ENCODE measurements at regions not wholly inside any gene's neighbourhood (a gene's known extent, or its start where the extent isn't known, plus 50 kb on each side); places are given as distances from the start of the nearest gene placed in this dataset.

GRCh38 chr4:84179409-84179808 is 319.7 kb downstream of the NKX6-1 start:
- intact Hi-C loops (cut with micrococcal nuclease), result no loop called here
- ATAC-seq (no peak), DNase-seq (no peak)
- Mint-ChIP-seq H3K27me3 (ENCODE audit: low read depth in 2 of 2) (no peaks in the 10 kb centered on the region), H3K36me3 (no peaks in the 10 kb centered on the region), H3K9me3 (peaks cover 4 to 8% of the 10 kb centered on the region in 2 donors), H3K27ac (no peak overlapping the region), H3K4me1 (no peaks in the 10 kb centered on the region), H3K4me3 (no peak overlapping the region)
- Histone ChIP-seq H3K9me3 (ENCODE audit: control insufficient read depth, insufficient read depth, low read length) (no peaks in the 10 kb centered on the region), H3K36me3 (ENCODE audit: control insufficient read depth, insufficient read depth, low read length) (no peaks in the 10 kb centered on the region), H3K27me3 (ENCODE audit: control insufficient read depth, insufficient read depth, low read length) (no peaks in the 10 kb centered on the region), H3K27ac (ENCODE audit: low read length) (no peak overlapping the region), H3K4me1 (ENCODE audit: control insufficient read depth, insufficient read depth, low read length) (no peaks in the 10 kb centered on the region), H3K4me3 (ENCODE audit: low read length) (no peak overlapping the region)
- TF ChIP-seq CTCF (IDR thresholded peaks at IDR 0.05), result no peak
- 80% methylated on average over 1 of the region's 2 CpGs for WGBS (ENCODE audit: insufficient coverage)

GRCh38 chr4:84177831-84178542 is 321.1 kb downstream of the NKX6-1 start:
- intact Hi-C loops (cut with micrococcal nuclease), result no loop called here
- 77% methylated on average over 5 of the region's 5 CpGs for WGBS (ENCODE audit: insufficient coverage)
- Histone ChIP-seq H3K27ac (ENCODE audit: low read length) (no peak overlapping the region), H3K4me3 (ENCODE audit: low read length) (no peak overlapping the region), H3K4me1 (ENCODE audit: control insufficient read depth, insufficient read depth, low read length) (no peaks in the 10 kb centered on the region), H3K9me3 (ENCODE audit: control insufficient read depth, insufficient read depth, low read length) (no peaks in the 10 kb centered on the region), H3K36me3 (ENCODE audit: control insufficient read depth, insufficient read depth, low read length) (no peaks in the 10 kb centered on the region), H3K27me3 (ENCODE audit: control insufficient read depth, insufficient read depth, low read length) (no peaks in the 10 kb centered on the region)
- Mint-ChIP-seq H3K36me3 (no peaks in the 10 kb centered on the region), H3K27me3 (ENCODE audit: low read depth in 2 of 2) (no peaks in the 10 kb centered on the region), H3K27ac (no peak overlapping the region), H3K9me3 (peaks cover 4 to 6% of the 10 kb centered on the region in 2 donors), H3K4me1 (no peaks in the 10 kb centered on the region), H3K4me3 (no peak overlapping the region)
- TF ChIP-seq CTCF (IDR thresholded peaks at IDR 0.05), result no peak
- ATAC-seq, result no peak
- no peak for DNase-seq

- no peak for TF ChIP-seq CTCF (IDR thresholded peaks at IDR 0.05)
- no peaks in the 10 kb centered on the region for H3K4me1 Mint-ChIP-seq
- no peaks in the 10 kb centered on the region for H3K36me3 ChIP-seq (ENCODE audit: control insufficient read depth, insufficient read depth, low read length)
- H3K4me1 ChIP-seq (ENCODE audit: control insufficient read depth, insufficient read depth, low read length), result no peaks in the 10 kb centered on the region
- H3K27me3 Mint-ChIP-seq (ENCODE audit: low read depth in 2 of 2), result no peaks in the 10 kb centered on the region
- no peaks in the 10 kb centered on the region for H3K36me3 Mint-ChIP-seq
- peaks cover 4 to 6% of the 10 kb centered on the region in 2 donors for H3K9me3 Mint-ChIP-seq
- no peak overlapping the region for H3K4me3 Mint-ChIP-seq
- H3K27me3 ChIP-seq (ENCODE audit: control insufficient read depth, insufficient read depth, low read length), result no peaks in the 10 kb centered on the region
- H3K9me3 ChIP-seq (ENCODE audit: control insufficient read depth, insufficient read depth, low read length), result no peaks in the 10 kb centered on the region
- WGBS (ENCODE audit: insufficient coverage), result 80% methylated on average over 1 of the region's 1 CpG
- no peak overlapping the region for H3K27ac Mint-ChIP-seq
- no peak for ATAC-seq
- intact Hi-C loops (cut with micrococcal nuclease), result no loop called here
- H3K4me3 ChIP-seq (ENCODE audit: low read length), result no peak overlapping the region
- H3K27ac ChIP-seq (ENCODE audit: low read length), result no peak overlapping the region
- DNase-seq, result no peak
These were observed 323.1 kb downstream of the NKX6-1 start for GRCh38 chr4:84176016-84176415.

GRCh38 chr4:84171871-84172270 is 327.2 kb downstream of the NKX6-1 start:
- intact Hi-C loops (cut with micrococcal nuclease), result no loop called here
- Histone ChIP-seq H3K36me3 (ENCODE audit: control insufficient read depth, insufficient read depth, low read length) (no peaks in the 10 kb centered on the region), H3K4me1 (ENCODE audit: control insufficient read depth, insufficient read depth, low read length) (no peaks in the 10 kb centered on the region), H3K4me3 (ENCODE audit: low read length) (no peak overlapping the region), H3K27ac (ENCODE audit: low read length) (no peak overlapping the region), H3K9me3 (ENCODE audit: control insufficient read depth, insufficient read depth, low read length) (no peaks in the 10 kb centered on the region), H3K27me3 (ENCODE audit: control insufficient read depth, insufficient read depth, low read length) (no peaks in the 10 kb centered on the region)
- ATAC-seq (no peak), DNase-seq (no peak)
- 78% methylated on average over 1 of the region's 1 CpG for WGBS (ENCODE audit: insufficient coverage)
- Mint-ChIP-seq H3K4me3 (no peak overlapping the region), H3K9me3 (peaks cover 3 to 5% of the 10 kb centered on the region in 2 donors), H3K4me1 (no peaks in the 10 kb centered on the region), H3K36me3 (no peaks in the 10 kb centered on the region), H3K27me3 (ENCODE audit: low read depth in 2 of 2) (no peaks in the 10 kb centered on the region), H3K27ac (no peak overlapping the region)
- no peak for TF ChIP-seq CTCF (IDR thresholded peaks at IDR 0.05)
